Subcutaneous abdominal adipose tissue (tissue), 5 donors: ENCODE measurements at regions not wholly inside any gene's neighbourhood (a gene's known extent, or its start where the extent isn't known, plus 50 kb on each side); places are given as distances from the start of the nearest gene placed in this dataset.

Experiments
- H3K27ac ChIP-seq: one replicate; pipeline ENCODE4 v1.7.0; 2013; ENCODE audit warnings: low read depth, mild to moderate bottlenecking, inconsistent platforms, low read length, moderate library complexity
- H3K27me3 ChIP-seq, 5 donors: one replicate each; pipeline ENCODE4 v1.7.0; 2013; ENCODE audit warnings: low read length in 5 of 5, inconsistent platforms in 1 of 5; ENCODE audit not compliant: control insufficient read depth in 5 of 5, insufficient read depth in 4 of 5
- H3K36me3 ChIP-seq, 5 donors: one replicate each; pipeline ENCODE4 v1.7.0; 2013; ENCODE audit warnings: low read length in 5 of 5; ENCODE audit not compliant: control insufficient read depth in 5 of 5, insufficient read depth in 5 of 5
- H3K4me1 ChIP-seq, 5 donors: one replicate each; pipeline ENCODE4 v1.7.0; 2013; ENCODE audit warnings: low read length in 5 of 5, mild to moderate bottlenecking in 3 of 5, moderate library complexity in 1 of 5; ENCODE audit not compliant: control insufficient read depth in 5 of 5, insufficient read depth in 5 of 5
- H3K4me3 ChIP-seq, 5 donors: one replicate each; pipeline ENCODE4 v1.7.0; 2013; ENCODE audit warnings: low read length in 5 of 5, low read depth in 1 of 5
- H3K9ac ChIP-seq, 5 donors: one replicate each; pipeline ENCODE4 v1.7.0; 2013; ENCODE audit warnings: low read length in 5 of 5, mild to moderate bottlenecking in 4 of 5, moderate library complexity in 3 of 5
- H3K9me3 ChIP-seq, 5 donors: one replicate each; pipeline ENCODE4 v1.7.0; 2013; ENCODE audit warnings: low read length in 5 of 5; ENCODE audit not compliant: control insufficient read depth in 5 of 5
- donor health status: healthy.
- donor health status: healthy.
- donor health status: healthy.
- donor health status: healthy.
- donor health status: healthy.

DNA sequence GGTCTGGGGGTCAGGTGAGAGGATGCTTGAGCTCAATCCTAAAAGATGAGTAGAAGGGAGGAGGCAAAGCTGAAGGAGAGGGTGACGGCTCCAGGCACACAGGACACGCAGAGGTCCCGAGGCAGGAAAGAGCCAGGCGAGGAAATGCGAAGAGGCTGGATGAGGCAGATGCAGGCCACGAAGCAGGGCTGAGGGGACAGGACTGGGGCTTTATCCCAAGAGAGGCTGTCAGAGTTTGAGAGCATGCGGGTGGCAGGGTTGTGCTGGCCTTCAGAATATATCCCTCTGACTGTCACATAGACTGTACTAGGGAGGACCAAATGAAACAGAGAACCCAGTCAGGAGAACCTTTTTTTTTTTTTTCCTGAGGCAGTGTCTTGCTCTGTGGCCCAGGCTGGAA is 100.2 kb downstream of the RMI2 start:
- Histone ChIP-seq H3K27me3 (no peaks in the 10 kb centered on the region), H3K4me1 (no peaks in the 10 kb centered on the region), H3K9ac (no peak overlapping the region), H3K36me3 (no peaks in the 10 kb centered on the region), H3K27ac (no peak overlapping the region), H3K9me3 (peaks cover 0 to 11% (median 9%) of the 10 kb centered on the region in 5 donors), H3K4me3 (no peak overlapping the region)

DNA sequence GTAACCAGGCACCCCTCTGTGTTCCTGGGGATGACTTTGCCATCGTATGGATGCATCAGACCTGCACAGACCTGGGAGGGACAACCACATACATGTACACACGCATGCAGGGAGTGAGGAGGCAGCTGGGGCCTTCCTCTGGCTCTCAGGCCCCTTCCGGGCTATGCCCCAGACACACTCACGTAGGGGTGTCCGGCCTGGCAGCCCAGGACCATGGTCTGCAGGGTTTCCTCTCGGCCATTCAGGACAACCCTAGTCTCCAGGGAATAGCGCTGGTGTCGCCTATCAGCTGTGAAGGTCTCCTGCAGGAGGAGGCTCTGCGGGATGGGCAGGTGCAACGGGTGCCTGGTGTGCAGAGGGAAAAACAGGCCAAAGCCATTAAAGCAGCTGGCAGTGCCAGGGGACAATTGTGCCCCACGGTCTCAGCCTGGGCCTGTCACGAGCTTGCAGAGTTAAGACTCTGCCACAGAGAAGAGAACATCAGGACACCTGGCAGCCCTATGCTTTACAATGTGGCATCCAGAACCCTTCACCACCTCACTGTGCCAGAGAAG is 101.4 kb downstream of the RMI2 start:
- peaks cover 0 to 2% (median under 1%) of the 10 kb centered on the region in 5 donors for H3K9me3 ChIP-seq
- H3K4me3 ChIP-seq, result no peak overlapping the region
- H3K4me1 ChIP-seq, result no peaks in the 10 kb centered on the region

DNA sequence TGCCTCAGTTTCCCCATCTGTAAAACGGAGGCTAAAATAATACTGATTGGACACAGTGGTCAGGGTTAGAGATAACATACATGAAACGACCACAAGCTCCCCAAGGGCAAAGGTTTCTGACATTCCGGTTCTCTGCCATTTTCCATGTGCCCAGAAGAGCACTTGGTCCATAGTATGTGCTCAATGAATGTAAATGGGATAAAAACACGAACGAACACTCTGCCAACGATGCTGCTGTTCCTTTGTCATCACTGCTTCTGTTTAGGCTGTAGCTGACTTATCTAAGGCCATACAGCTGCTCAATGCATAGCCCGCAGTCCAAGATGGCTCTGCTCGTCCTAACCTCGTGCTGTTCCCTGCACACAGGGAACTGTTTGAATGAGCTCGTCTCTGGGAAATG is 102.0 kb downstream of the RMI2 start:
- Histone ChIP-seq H3K9me3 (no peaks in the 10 kb centered on the region), H3K4me1 (peaks cover 0 to under 1% (median 0%) of the 10 kb centered on the region in 5 donors)

More for the DNA sequence above, 101.4 kb downstream of the RMI2 start:
- Histone ChIP-seq H3K9ac (no peak overlapping the region), H3K36me3 (no peaks in the 10 kb centered on the region), H3K27ac (no peak overlapping the region), H3K27me3 (no peaks in the 10 kb centered on the region)

DNA sequence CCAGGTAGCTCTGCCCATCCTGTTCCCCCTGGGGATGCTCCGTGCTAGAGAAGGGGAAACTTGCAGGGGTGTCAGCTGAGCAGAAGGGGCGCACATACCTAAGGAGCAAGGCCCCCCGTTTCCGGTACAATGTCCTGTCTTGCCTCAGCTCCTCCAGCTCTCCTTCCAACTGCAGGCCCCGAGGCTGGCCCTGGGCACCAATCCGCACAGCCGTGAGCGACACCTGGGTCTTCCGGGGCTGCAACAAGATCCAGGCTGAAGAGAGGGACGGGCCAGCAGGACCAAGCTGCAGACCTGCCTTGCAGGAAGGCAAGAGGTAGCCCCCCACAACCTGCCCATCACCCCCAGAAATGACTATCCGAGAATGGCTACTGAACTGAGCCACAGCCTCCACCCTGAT is 102.6 kb downstream of the RMI2 start:
- Histone ChIP-seq H3K4me3 (no peak overlapping the region), H3K27me3 (no peaks in the 10 kb centered on the region), H3K27ac (no peak overlapping the region), H3K9me3 (no peaks in the 10 kb centered on the region), H3K9ac (no peak overlapping the region), H3K36me3 (no peaks in the 10 kb centered on the region), H3K4me1 (peaks cover 0 to 6% (median 0%) of the 10 kb centered on the region in 5 donors)

More for the DNA sequence above, 102.0 kb downstream of the RMI2 start:
- Histone ChIP-seq H3K27ac (no peak overlapping the region), H3K36me3 (no peaks in the 10 kb centered on the region), H3K9ac (no peak overlapping the region), H3K27me3 (no peaks in the 10 kb centered on the region), H3K4me3 (no peak overlapping the region)

DNA sequence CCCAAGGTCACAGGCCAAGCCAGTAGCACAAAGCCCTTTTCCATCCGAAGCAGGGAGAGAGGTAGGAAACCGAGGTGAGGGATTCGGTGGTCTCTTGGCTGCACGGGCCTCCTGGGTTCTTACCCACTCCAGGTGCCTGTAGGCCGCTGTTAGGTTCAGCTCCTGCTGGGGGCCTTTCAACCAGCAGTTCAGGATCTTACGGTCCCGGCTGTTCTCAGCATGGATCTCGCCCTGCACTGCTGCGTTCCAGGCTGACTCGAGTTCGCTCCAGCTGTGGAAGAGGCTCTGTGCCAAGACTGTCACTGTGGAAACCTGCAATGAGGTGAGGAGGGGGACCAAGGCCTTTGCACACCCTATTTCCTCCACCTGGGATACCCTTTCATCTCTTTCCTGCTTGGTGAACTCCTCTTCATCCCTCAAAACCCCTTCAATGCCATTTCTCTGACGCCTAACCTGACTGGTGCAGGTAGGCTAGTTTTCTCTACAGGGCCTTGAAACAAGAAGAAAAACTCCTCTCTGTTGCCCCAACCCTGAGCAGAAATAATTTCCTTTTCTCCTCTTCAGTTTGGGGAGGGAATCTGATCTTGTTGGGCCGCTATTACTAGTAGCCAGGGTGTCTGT is 103.6 kb downstream of the RMI2 start:
- Histone ChIP-seq H3K36me3 (no peaks in the 10 kb centered on the region), H3K9ac (no peak overlapping the region), H3K4me3 (no peak overlapping the region), H3K9me3 (no peaks in the 10 kb centered on the region), H3K4me1 (peaks cover 0 to 6% (median 0%) of the 10 kb centered on the region in 5 donors), H3K27ac (no peak overlapping the region), H3K27me3 (no peaks in the 10 kb centered on the region)

DNA sequence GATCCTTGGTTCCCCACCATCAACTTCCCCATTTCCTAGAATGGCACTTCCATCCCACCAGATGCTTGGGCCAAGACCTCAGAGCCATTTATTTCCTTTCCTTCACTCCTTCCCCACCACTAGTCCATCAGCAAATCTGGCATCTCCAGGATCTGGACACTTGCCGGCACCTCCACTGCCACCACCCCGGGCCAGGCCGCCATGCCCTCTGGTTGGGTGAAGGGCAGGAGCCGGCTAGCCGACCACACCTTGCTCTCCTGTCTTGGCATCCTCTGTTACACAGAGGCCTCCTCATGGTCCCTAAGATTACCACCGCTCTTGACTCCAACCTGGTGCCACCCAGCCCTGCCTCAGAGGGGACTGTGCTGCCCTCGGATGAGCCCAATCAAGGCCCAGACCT is 104.5 kb downstream of the RMI2 start:
- Histone ChIP-seq H3K9ac (no peak overlapping the region), H3K4me1 (peaks cover 0 to 6% (median 0%) of the 10 kb centered on the region in 5 donors), H3K4me3 (no peak overlapping the region), H3K36me3 (no peaks in the 10 kb centered on the region), H3K9me3 (peaks cover 0 to 3% (median 0%) of the 10 kb centered on the region in 5 donors), H3K27me3 (no peaks in the 10 kb centered on the region), H3K27ac (no peak overlapping the region)

DNA sequence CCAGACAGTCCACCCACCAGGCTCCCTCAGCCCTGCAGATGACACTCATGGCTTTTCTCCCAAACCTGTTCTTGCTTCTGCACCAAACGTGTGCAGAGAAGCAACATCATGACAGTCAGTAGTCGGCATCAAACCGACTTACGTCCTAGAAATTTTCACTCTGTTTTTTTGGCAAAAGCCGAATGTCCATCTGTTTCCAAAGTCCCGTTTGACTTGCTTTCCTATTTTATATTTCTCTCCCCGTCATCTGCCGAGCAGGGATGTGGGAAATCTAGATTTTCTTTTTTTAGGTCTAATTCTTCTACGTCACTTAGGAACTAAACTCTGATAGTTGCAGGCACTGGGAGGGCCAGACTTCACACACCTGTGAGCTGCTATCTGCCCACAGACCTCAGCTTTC is 104.9 kb downstream of the RMI2 start:
- Histone ChIP-seq H3K9me3 (peaks cover 0 to 3% (median 0%) of the 10 kb centered on the region in 5 donors), H3K4me1 (peaks cover 0 to 6% (median 0%) of the 10 kb centered on the region in 5 donors)

DNA sequence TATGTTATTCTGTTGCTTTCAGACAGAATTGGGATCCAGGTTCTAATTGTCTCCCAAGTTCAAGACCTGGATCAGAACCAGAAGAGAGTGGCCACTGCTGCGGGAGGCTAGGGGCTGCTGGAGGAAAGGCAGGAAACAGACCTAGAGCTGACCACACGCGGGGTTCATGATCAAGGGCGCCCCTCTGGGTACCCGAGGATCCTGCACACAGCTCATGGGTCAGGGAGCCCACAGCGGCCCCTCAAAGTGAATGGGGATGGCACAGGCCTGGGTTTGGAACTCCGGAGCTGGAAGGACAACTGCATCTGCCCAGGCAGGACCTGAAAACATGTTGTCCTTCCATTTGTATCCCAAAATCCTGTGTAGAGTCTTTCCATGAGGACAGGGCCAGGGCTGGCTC is 107.0 kb downstream of the RMI2 start:
- H3K9ac ChIP-seq, result no peak overlapping the region
- H3K9me3 ChIP-seq, result peaks cover 0 to 3% (median 0%) of the 10 kb centered on the region in 5 donors
- H3K4me3 ChIP-seq, result no peak overlapping the region
- no peaks in the 10 kb centered on the region for H3K36me3 ChIP-seq
- peaks cover 0 to 6% (median 0%) of the 10 kb centered on the region in 5 donors for H3K4me1 ChIP-seq
- no peaks in the 10 kb centered on the region for H3K27me3 ChIP-seq
- peak overlapping the region; percentile 44 for H3K27ac ChIP-seq

More for the DNA sequence above, 104.9 kb downstream of the RMI2 start:
- Histone ChIP-seq H3K36me3 (no peaks in the 10 kb centered on the region), H3K27me3 (no peaks in the 10 kb centered on the region), H3K9ac (no peak overlapping the region), H3K4me3 (no peak overlapping the region), H3K27ac (no peak overlapping the region)

DNA sequence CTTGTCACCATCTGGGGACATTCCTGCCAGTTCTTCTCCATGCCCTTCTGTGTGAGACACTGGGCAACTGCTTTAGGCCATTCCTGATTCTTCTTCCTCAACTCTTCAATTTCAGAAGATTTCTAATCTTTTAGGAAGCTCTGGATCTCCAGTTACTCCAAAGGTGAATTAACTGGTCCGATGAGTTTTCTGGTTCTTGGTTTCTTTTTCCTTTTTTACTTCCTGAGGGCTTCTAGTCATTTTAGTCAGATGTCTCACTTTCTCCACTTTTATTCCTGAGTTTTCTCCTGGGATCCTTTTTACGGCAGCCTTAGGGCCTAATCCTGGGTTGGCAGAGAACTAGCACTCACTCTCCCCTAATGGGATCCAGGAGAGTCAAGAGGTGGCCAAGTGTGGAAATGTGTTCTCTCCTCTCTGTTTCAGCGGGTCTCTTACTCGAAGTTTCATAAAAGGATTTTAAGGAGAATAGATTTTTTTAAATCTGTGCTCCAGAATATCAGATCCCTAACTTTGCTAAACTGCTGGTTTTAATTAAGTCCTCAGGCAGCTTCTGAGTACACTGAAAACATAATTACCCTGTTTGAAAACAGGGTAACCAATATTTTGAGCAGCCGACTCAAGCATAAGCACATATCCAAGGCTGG is 107.6 kb downstream of the RMI2 start:
- Histone ChIP-seq H3K36me3 (no peaks in the 10 kb centered on the region), H3K9me3 (peaks cover 0 to 3% (median 0%) of the 10 kb centered on the region in 5 donors), H3K27ac (peak overlapping the region; percentile 44), H3K4me3 (no peak overlapping the region), H3K4me1 (peaks cover 0 to 6% (median 0%) of the 10 kb centered on the region in 5 donors), H3K9ac (peak overlapping the region in 1 of 5 donors; percentile 26), H3K27me3 (no peaks in the 10 kb centered on the region)

DNA sequence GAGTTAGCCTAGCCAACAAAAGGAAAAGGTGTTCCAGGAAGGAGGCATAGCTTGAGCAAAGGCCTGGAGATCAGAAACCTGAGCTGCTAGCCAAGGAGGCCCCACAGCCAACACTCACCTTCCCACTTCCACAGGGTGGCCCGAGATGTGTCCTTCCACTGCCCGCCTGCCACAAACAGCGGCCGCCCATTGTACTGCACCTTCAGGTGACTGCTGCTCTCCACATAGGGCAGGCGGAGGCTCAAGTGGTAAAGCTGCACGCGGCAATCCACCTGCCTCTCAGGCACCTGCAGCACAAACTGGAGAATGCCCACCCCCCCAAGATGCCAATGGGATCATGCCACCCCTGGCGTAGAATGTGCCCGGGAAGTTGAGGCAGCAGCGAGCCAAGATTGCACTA is 111.5 kb downstream of the RMI2 start:
- Histone ChIP-seq H3K27ac (no peak overlapping the region), H3K9ac (no peak overlapping the region), H3K27me3 (no peaks in the 10 kb centered on the region), H3K4me3 (no peak overlapping the region), H3K36me3 (no peaks in the 10 kb centered on the region), H3K9me3 (peaks cover 0 to 3% (median 0%) of the 10 kb centered on the region in 5 donors), H3K4me1 (peaks cover 0 to 6% (median 0%) of the 10 kb centered on the region in 5 donors)
